HG02623 (cell line): ENCODE measurements at regions not wholly inside any gene's neighbourhood (a gene's known extent, or its start where the extent isn't known, plus 50 kb on each side); places are given as distances from the start of the nearest gene placed in this dataset.

Experiments
- ATAC-seq: cut with Tn5 transposase; IDR thresholded peaks from one replicate; pipeline ENCODE4 v1.9.1; 2021; ENCODE audit warnings: moderate library complexity; ENCODE audit not compliant: unreplicated experiment

- no peak for ATAC-seq
These were observed 215.9 kb upstream of the BMP4 start for GRCh38 chr14:54172562-54172961.

GRCh38 chr14:54173802-54174201 lies 217.2 kb upstream of the BMP4 start:
- ATAC-seq: no peak

GRCh38 chr14:54174457-54174856 lies 217.8 kb upstream of the BMP4 start:
- ATAC-seq: no peak

GRCh38 chr14:54175298-54175942 lies 218.8 kb upstream of the BMP4 start:
- ATAC-seq: no peak

GRCh38 chr14:54177019-54177418 lies 219.8 kb upstream of the CDKN3 start:
- no peak for ATAC-seq

- ATAC-seq: no peak
These were observed 218.9 kb upstream of the CDKN3 start for GRCh38 chr14:54177641-54178621.

GRCh38 chr14:54182419-54183045 lies 214.3 kb upstream of the CDKN3 start:
- no peak for ATAC-seq

GRCh38 chr14:54186821-54187763 lies 209.7 kb upstream of the CDKN3 start:
- no peak for ATAC-seq

GRCh38 chr14:54188064-54188666 lies 208.6 kb upstream of the CDKN3 start:
- no peak for ATAC-seq

- no peak for ATAC-seq
These were observed 207.5 kb upstream of the CDKN3 start for GRCh38 chr14:54189333-54189732.

- no peak for ATAC-seq
These were observed 207.0 kb upstream of the CDKN3 start for GRCh38 chr14:54189748-54190354.

GRCh38 chr14:54191846-54192245 lies 205.0 kb upstream of the CDKN3 start:
- ATAC-seq: no peak

- no peak for ATAC-seq
These were observed 204.2 kb upstream of the CDKN3 start for GRCh38 chr14:54192610-54193009.

GRCh38 chr14:54193871-54194270 lies 202.9 kb upstream of the CDKN3 start:
- no peak for ATAC-seq

GRCh38 chr14:54194501-54194900 lies 202.3 kb upstream of the CDKN3 start:
- ATAC-seq: no peak

- ATAC-seq: no peak
These were observed 199.4 kb upstream of the CDKN3 start for GRCh38 chr14:54197369-54197768.

GRCh38 chr14:54200726-54201125 lies 196.1 kb upstream of the CDKN3 start:
- ATAC-seq: no peak

- ATAC-seq: no peak
These were observed 194.5 kb upstream of the CDKN3 start for GRCh38 chr14:54202288-54202687.

GRCh38 chr14:54206516-54206915 lies 190.3 kb upstream of the CDKN3 start:
- ATAC-seq: no peak

GRCh38 chr14:54207075-54207474 lies 189.7 kb upstream of the CDKN3 start:
- no peak for ATAC-seq
